SK-N-SH (cell line): ENCODE measurements at regions not wholly inside any gene's neighbourhood (a gene's known extent, or its start where the extent isn't known, plus 50 kb on each side); places are given as distances from the start of the nearest gene placed in this dataset.
A peak's percentile ranks its signal among the peaks of the same experiment; 100 is the strongest.

Experiments
- CTCF ChIA-PET: fragments of 300-600, 350-600 bp; formaldehyde crosslinking; extraction: SDS; loops from one replicate; lab custom pipeline; 2021; lab: Yijun Ruan, JAX
- POLR2A ChIA-PET: fragments of 350-600 bp; sonication (Branson Sonifier 250); formaldehyde crosslinking; extraction: SDS; loops from one replicate; lab custom pipeline; 2020; ENCODE audit warnings: antibody characterized with exemption, inconsistent platforms; lab: Yijun Ruan, JAX
- DNase-seq: peaks from one replicate; pipeline ENCODE4 v3.0.0; 2012
- H2AFZ ChIP-seq: fragments of 200-600 bp; sonication (generic); 2 replicates; pipeline ENCODE4 v1.8.1; 2016; ENCODE audit warnings: antibody characterized with exemption, mild to moderate bottlenecking, low read depth
- H3F3A ChIP-seq: fragments of 200-600 bp; sonication (generic); replicated peaks from 2 replicates; pipeline ENCODE3; 2016; ENCODE audit warnings: antibody characterized with exemption, mild to moderate bottlenecking; ENCODE audit not compliant: insufficient read depth
- H3K27ac ChIP-seq, 2 experiments: fragments of 200-500 bp in 1 of 2; fragments of 200-600 bp in 1 of 2; sonication (Bioruptor generic) in 1 of 2; sonication (generic), shearing (Covaris generic) in 1 of 2; 2 replicates each; pipeline versions ENCODE4 v1.5.1 to v1.6.1; 2014 to 2016; ENCODE audit warnings: low read depth in 2 of 2, inconsistent platforms in 1 of 2, low read length in 1 of 2, mild to moderate bottlenecking in 1 of 2, mixed read lengths in 1 of 2
- H3K27me3 ChIP-seq: fragments of 200-600 bp; sonication (generic), shearing (Covaris generic); 2 replicates; pipeline ENCODE4 v1.6.1; 2016; ENCODE audit warnings: mixed run types; ENCODE audit not compliant: insufficient read depth
- H3K36me3 ChIP-seq, 2 experiments: fragments of 200-500 bp in 1 of 2; fragments of 200-600 bp in 1 of 2; sonication (Bioruptor generic) in 1 of 2; sonication (generic) in 1 of 2; replicated peaks in 1 of 2; 2 replicates each; pipeline versions ENCODE3 to v1.5.1; 2014 to 2016; ENCODE audit warnings: low read length in 1 of 2, mild to moderate bottlenecking in 1 of 2; ENCODE audit not compliant: insufficient read depth in 2 of 2, control insufficient read depth in 1 of 2
- H3K4me1 ChIP-seq, 2 experiments: fragments of 200-500 bp in 1 of 2; fragments of 200-600 bp in 1 of 2; sonication (Bioruptor generic) in 1 of 2; sonication (generic), shearing (Covaris generic) in 1 of 2; 2 replicates each; pipeline versions ENCODE4 v1.5.1 to v1.6.1; 2014 to 2016; ENCODE audit warnings: low read depth in 1 of 2, low read length in 1 of 2, mixed run types in 1 of 2; ENCODE audit not compliant: insufficient read depth in 2 of 2, control insufficient read depth in 1 of 2
- H3K4me2 ChIP-seq: fragments of 200-600 bp; sonication (generic), shearing (Covaris generic); 2 replicates; pipeline ENCODE4 v1.6.1; 2017; ENCODE audit warnings: mixed run types
- H3K4me3 ChIP-seq, 2 experiments: fragments of 200-500 bp in 1 of 2; fragments of 200-600 bp in 1 of 2; sonication (Bioruptor generic) in 1 of 2; sonication (generic), shearing (Covaris generic) in 1 of 2; 2 replicates each; pipeline versions ENCODE4 v1.5.1 to v1.8.1; 2014 to 2016; ENCODE audit warnings: low read depth in 2 of 2, inconsistent platforms in 1 of 2, low read length in 1 of 2, mild to moderate bottlenecking in 1 of 2, mixed read lengths in 1 of 2, moderate library complexity in 1 of 2
- H3K79me2 ChIP-seq: fragments of 200-600 bp; sonication (generic); 2 replicates; pipeline ENCODE4 v1.8.1; 2017; ENCODE audit warnings: mild to moderate bottlenecking; ENCODE audit not compliant: insufficient read depth
- H3K9ac ChIP-seq: fragments of 200-600 bp; sonication (generic); 2 replicates; pipeline ENCODE4 v1.6.1; 2017; ENCODE audit warnings: mixed run types
- H3K9me2 ChIP-seq: fragments of 200-600 bp; sonication (generic); 2 replicates; pipeline ENCODE4 v1.6.1; 2017; ENCODE audit warnings: mixed run types
- H3K9me3 ChIP-seq: fragments of 200-600 bp; sonication (generic); 2 replicates; pipeline ENCODE4 v1.6.1; 2017; ENCODE audit warnings: mixed run types, mild to moderate bottlenecking, moderate library complexity
- H4K20me1 ChIP-seq: fragments of 200-600 bp; sonication (generic); 2 replicates; pipeline ENCODE4 v1.6.1; 2017; ENCODE audit warnings: mild to moderate bottlenecking, mixed run types; ENCODE audit not compliant: insufficient read depth
- CHD2 ChIP-seq: fragments of 150-350 bp; IDR thresholded peaks from 2 replicates; pipeline ENCODE4 v1.6.1; 2018; ENCODE audit warnings: low read length; ENCODE audit not compliant: partially characterized antibody
- ELF1 ChIP-seq: IDR thresholded peaks from 2 replicates; pipeline ENCODE4 v1.4.0; 2012
- FOSL2 ChIP-seq: IDR thresholded peaks from 2 replicates; pipeline ENCODE4 v1.4.0; 2012; ENCODE audit warnings: low read depth, mild to moderate bottlenecking, moderate library complexity, borderline replicate concordance
- FOXM1 ChIP-seq: IDR thresholded peaks from 2 replicates; pipeline ENCODE4 v1.4.0; 2012; ENCODE audit warnings: low read depth, mild to moderate bottlenecking
- JUND ChIP-seq: IDR thresholded peaks from 2 replicates; pipeline ENCODE4 v1.4.0; 2012
- MXI1 ChIP-seq: IDR thresholded peaks from 2 replicates; pipeline ENCODE4 v1.6.1; 2012; ENCODE audit warnings: mild to moderate bottlenecking, low read depth, low read length, improper control_type of control experiment
- NRF1 ChIP-seq: IDR thresholded peaks from 2 replicates; pipeline ENCODE4 v1.6.1; 2012; ENCODE audit warnings: low read depth, mild to moderate bottlenecking, low read length
- REST ChIP-seq: IDR thresholded peaks from 2 replicates; pipeline ENCODE4 v1.6.1; 2012; ENCODE audit warnings: mild to moderate bottlenecking, low read depth, low read length, moderate library complexity
- RFX5 ChIP-seq: IDR thresholded peaks from 2 replicates; pipeline ENCODE4 v1.6.1; 2012; ENCODE audit warnings: mild to moderate bottlenecking, improper control_type of control experiment, low read length
- SIN3A ChIP-seq: IDR thresholded peaks from 2 replicates; pipeline ENCODE4 v1.6.1; 2012; ENCODE audit warnings: low read depth, mild to moderate bottlenecking, low read length, moderate library complexity, borderline replicate concordance
- SMC3 ChIP-seq: IDR thresholded peaks from 2 replicates; pipeline ENCODE4 v1.6.1; 2012; ENCODE audit warnings: low read depth, low read length, improper control_type of control experiment
- TCF12 ChIP-seq: IDR thresholded peaks from 2 replicates; pipeline ENCODE4 v1.4.0; 2012
- TEAD4 ChIP-seq: IDR thresholded peaks from 2 replicates; pipeline ENCODE4 v1.4.0; 2012; ENCODE audit warnings: mild to moderate bottlenecking, borderline replicate concordance; ENCODE audit not compliant: insufficient read depth
- WGBS: methylation state at CpG from one replicate; pipeline ENCODE4 v1.1.6; 2017; ENCODE audit warnings: low lambda C conversion rate; 5-methylcytosine and 5-hydroxymethylcytosine counted together
- TF ChIP-seq, protein P1 (sequence below): fragments of 150-350 bp; IDR thresholded peaks from 2 replicates; pipeline ENCODE4 v1.6.1; 2017; ENCODE audit warnings: antibody characterized with exemption, low read length, low read depth, borderline replicate concordance
- TF ChIP-seq, protein P2 (sequence below): IDR thresholded peaks from 2 replicates; pipeline ENCODE4; 2012
- TF ChIP-seq, protein P3 (sequence below): IDR thresholded peaks from 2 replicates; pipeline ENCODE4 v1.4.0; 2012; ENCODE audit warnings: low read depth, borderline replicate concordance

DNA sequence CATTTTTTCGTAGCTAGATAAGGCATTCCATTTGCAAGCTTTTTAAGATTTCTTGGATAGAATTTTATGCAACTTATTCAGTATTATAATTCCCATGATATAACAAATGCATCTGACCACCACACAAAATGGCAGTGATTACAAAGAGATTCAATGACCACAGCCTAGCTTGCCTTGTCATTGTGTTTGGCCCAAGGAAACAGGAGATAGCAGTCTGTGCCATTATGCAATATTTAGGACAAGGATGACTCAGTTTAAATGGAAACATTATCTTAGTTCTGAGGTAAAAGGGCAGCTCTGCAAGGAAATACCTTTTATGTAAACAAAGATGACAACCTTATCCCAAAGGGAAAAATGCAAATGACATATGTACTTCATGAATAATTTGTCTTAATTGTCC, 89.8 kb downstream of the NUDT12 start (continued):
- TF ChIP-seq REST (no peak), FOXM1 (no peak), TCF12 (peak; percentile 52; the same call in 1 of the 2 replicates), RFX5 (no peak), ELF1 (no peak), SMC3 (no peak), MXI1 (no peak), SIN3A (no peak)
- TF ChIP-seq, protein P1, sequence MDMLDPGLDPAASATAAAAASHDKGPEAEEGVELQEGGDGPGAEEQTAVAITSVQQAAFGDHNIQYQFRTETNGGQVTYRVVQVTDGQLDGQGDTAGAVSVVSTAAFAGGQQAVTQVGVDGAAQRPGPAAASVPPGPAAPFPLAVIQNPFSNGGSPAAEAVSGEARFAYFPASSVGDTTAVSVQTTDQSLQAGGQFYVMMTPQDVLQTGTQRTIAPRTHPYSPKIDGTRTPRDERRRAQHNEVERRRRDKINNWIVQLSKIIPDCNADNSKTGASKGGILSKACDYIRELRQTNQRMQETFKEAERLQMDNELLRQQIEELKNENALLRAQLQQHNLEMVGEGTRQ: no peak
- TF ChIP-seq, all 33 proteins: peak for 9

DNA sequence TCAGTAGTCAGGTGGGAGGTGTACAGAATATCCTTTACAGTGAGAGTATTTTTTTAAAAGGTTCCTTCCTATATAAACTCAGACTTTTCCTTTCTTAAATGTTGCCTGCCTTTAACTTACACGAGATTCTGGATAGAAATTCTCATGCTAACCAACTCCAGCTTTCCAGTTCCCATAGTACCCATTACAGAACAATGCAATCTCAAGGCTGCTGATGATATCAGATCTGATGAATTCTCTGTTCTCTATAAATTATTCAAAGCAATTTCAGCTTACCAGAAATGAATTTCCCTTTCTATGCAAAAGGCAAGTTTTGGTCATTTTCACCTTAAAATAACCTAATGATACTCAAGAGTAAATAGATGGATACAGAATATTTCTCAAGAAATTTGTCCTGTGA, 90.3 kb downstream of the NUDT12 start:
- no peaks in the 10 kb centered on the region for H3K27me3 ChIP-seq
- H3K9ac ChIP-seq: no peak overlapping the region
- no peaks in the 10 kb centered on the region for H3K9me2 ChIP-seq
- H2AFZ ChIP-seq: no peak overlapping the region
- H3K9me3 ChIP-seq: no peaks in the 10 kb centered on the region
- no peak for TF ChIP-seq FOSL2
- no peak for TF ChIP-seq NRF1
- TF ChIP-seq MXI1: no peak
- no peak for TF ChIP-seq JUND
- TF ChIP-seq, protein P2, sequence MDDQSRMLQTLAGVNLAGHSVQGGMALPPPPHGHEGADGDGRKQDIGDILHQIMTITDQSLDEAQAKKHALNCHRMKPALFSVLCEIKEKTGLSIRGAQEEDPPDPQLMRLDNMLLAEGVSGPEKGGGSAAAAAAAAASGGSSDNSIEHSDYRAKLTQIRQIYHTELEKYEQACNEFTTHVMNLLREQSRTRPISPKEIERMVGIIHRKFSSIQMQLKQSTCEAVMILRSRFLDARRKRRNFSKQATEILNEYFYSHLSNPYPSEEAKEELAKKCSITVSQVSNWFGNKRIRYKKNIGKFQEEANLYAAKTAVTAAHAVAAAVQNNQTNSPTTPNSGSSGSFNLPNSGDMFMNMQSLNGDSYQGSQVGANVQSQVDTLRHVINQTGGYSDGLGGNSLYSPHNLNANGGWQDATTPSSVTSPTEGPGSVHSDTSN: no peak
- no peak for TF ChIP-seq TEAD4
- TF ChIP-seq, protein P3, sequence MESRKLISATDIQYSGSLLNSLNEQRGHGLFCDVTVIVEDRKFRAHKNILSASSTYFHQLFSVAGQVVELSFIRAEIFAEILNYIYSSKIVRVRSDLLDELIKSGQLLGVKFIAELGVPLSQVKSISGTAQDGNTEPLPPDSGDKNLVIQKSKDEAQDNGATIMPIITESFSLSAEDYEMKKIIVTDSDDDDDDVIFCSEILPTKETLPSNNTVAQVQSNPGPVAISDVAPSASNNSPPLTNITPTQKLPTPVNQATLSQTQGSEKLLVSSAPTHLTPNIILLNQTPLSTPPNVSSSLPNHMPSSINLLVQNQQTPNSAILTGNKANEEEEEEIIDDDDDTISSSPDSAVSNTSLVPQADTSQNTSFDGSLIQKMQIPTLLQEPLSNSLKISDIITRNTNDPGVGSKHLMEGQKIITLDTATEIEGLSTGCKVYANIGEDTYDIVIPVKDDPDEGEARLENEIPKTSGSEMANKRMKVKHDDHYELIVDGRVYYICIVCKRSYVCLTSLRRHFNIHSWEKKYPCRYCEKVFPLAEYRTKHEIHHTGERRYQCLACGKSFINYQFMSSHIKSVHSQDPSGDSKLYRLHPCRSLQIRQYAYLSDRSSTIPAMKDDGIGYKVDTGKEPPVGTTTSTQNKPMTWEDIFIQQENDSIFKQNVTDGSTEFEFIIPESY: no peak
- TF ChIP-seq CHD2: no peak
- no peak for TF ChIP-seq ELF1
- ChIA-PET CTCF (interaction anchor here (1.0 to 3.1 kb wide), 4 partner anchors 216 to 333 kb away, joined by 3 to 14 read pairs (median 7); no protein-coding TSS in a partner anchor), POLR2A (no interaction called here)
- H3K4me1 ChIP-seq: peaks cover 0 to 19% of the 10 kb centered on the region in 2 experiments; a peak in 3 of 4 replicates
- H4K20me1 ChIP-seq: no peaks in the 10 kb centered on the region
- H3K27ac ChIP-seq: peak overlapping the region; percentile 36 to 47; a peak in 3 of 4 replicates
- no peaks in the 10 kb centered on the region for H3K36me3 ChIP-seq
- H3K4me3 ChIP-seq: no peak overlapping the region
- peaks cover 12% of the 10 kb centered on the region for H3F3A ChIP-seq
- no peak for DNase-seq
- H3K79me2 ChIP-seq: no peaks in the 10 kb centered on the region
- 48% methylated on average over 1 of the region's 1 CpG for WGBS
- H3K4me2 ChIP-seq: no peak overlapping the region; the same call in 1 of the 2 replicates
